CD4-positive, CD25-positive, alpha-beta regulatory T cell (primary cell): ENCODE measurements at regions not wholly inside any gene's neighbourhood (a gene's known extent, or its start where the extent isn't known, plus 50 kb on each side); places are given as distances from the start of the nearest gene placed in this dataset.

Source experiments
- ATAC-seq, 2 donors: fragments of 150-1000 bp; cut with Tn5 transposase; one replicate each; pipeline ENCODE4 v1.10.0; 2021; ENCODE audit warnings: low read depth in 2 of 2, moderate number of reproducible peaks in 2 of 2, moderate library complexity in 1 of 2
- DNase-seq, 3 donors: peaks; one replicate each; pipeline versions ENCODE4 v3.0.0 to v3.0.0-alpha.2; 2012 to 2022; ENCODE audit warnings: mixed read lengths in 1 of 3
- H3K27ac ChIP-seq: one replicate; pipeline ENCODE4 v1.7.0; 2013; ENCODE audit warnings: mild to moderate bottlenecking, low read length; ENCODE audit not compliant: insufficient read depth, poor library complexity, severe bottlenecking
- H3K27me3 ChIP-seq: one replicate; pipeline ENCODE4 v1.7.0; 2013; ENCODE audit warnings: low read length; ENCODE audit not compliant: control insufficient read depth, insufficient read depth
- H3K36me3 ChIP-seq: one replicate; pipeline ENCODE4 v1.7.0; 2013; ENCODE audit warnings: mild to moderate bottlenecking, low read length, moderate library complexity; ENCODE audit not compliant: control insufficient read depth, insufficient read depth
- H3K4me1 ChIP-seq: 2 replicates; pipeline ENCODE4 v1.7.0; 2013; ENCODE audit warnings: mild to moderate bottlenecking, low read length; ENCODE audit not compliant: insufficient read depth, control insufficient read depth, poor library complexity, severe bottlenecking
- H3K4me3 ChIP-seq: one replicate; pipeline ENCODE4 v1.7.0; 2013; ENCODE audit warnings: low read depth, mild to moderate bottlenecking, low read length, moderate library complexity
- H3K9me3 ChIP-seq, 2 experiments: 1 replicate in 1 of 2; 2 replicates in 1 of 2; pipeline ENCODE4 v1.7.0; 2013; ENCODE audit warnings: low read length in 2 of 2, mild to moderate bottlenecking in 1 of 2, moderate library complexity in 1 of 2; ENCODE audit not compliant: control insufficient read depth in 2 of 2
- H3K27ac Mint-ChIP-seq, 3 donors: one replicate each; pipeline ENCODE4 v1.8.0; 2020 to 2022; ENCODE audit warnings: mild to moderate bottlenecking in 3 of 3, mixed read lengths in 3 of 3, moderate library complexity in 2 of 3
- H3K27me3 Mint-ChIP-seq: one replicate; pipeline ENCODE4 v1.8.0; 2022; ENCODE audit warnings: mild to moderate bottlenecking, mixed read lengths
- H3K36me3 Mint-ChIP-seq: one replicate; pipeline ENCODE4 v1.8.0; 2020; ENCODE audit warnings: mixed read lengths
- H3K4me1 Mint-ChIP-seq, 4 donors: one replicate each; pipeline ENCODE4 v1.8.0; 2020 to 2022; ENCODE audit warnings: mixed read lengths in 4 of 4, mild to moderate bottlenecking in 1 of 4
- H3K4me3 Mint-ChIP-seq, 4 donors: one replicate each; pipeline ENCODE4 v1.8.0; 2020 to 2022; ENCODE audit warnings: mild to moderate bottlenecking in 4 of 4, mixed read lengths in 4 of 4, moderate library complexity in 3 of 4
- H3K9me3 Mint-ChIP-seq, 7 donors: one replicate each; pipeline ENCODE4 v1.8.0; 2020 to 2022; ENCODE audit warnings: mixed read lengths in 7 of 7, mild to moderate bottlenecking in 3 of 7, moderate library complexity in 2 of 7

- H3K27ac Mint-ChIP-seq: no peak overlapping the region
- Histone ChIP-seq H3K9me3 (no peaks in the 10 kb centered on the region), H3K27me3 (no peaks in the 10 kb centered on the region), H3K36me3 (no peaks in the 10 kb centered on the region), H3K4me3 (no peak overlapping the region), H3K4me1 (no peaks in the 10 kb centered on the region), H3K27ac (no peak overlapping the region)
- no peak overlapping the region for H3K4me3 Mint-ChIP-seq
- no peaks in the 10 kb centered on the region for H3K27me3 Mint-ChIP-seq
- no peak for DNase-seq
- H3K4me1 Mint-ChIP-seq: no peaks in the 10 kb centered on the region
- H3K36me3 Mint-ChIP-seq: no peaks in the 10 kb centered on the region
- H3K9me3 Mint-ChIP-seq: peaks cover 0 to 9% (median 4%) of the 10 kb centered on the region in 7 donors
- ATAC-seq: no peak
Measured at GRCh38 chr18:41577529-41577928, 377.5 kb upstream of the PIK3C3 start.

- H3K4me1 Mint-ChIP-seq: no peaks in the 10 kb centered on the region
- Histone ChIP-seq H3K27me3 (no peaks in the 10 kb centered on the region), H3K36me3 (no peaks in the 10 kb centered on the region), H3K27ac (no peak overlapping the region), H3K4me1 (no peaks in the 10 kb centered on the region), H3K4me3 (no peak overlapping the region), H3K9me3 (no peaks in the 10 kb centered on the region)
- H3K4me3 Mint-ChIP-seq: no peak overlapping the region
- DNase-seq: no peak
- H3K27ac Mint-ChIP-seq: no peak overlapping the region
- H3K27me3 Mint-ChIP-seq: no peaks in the 10 kb centered on the region
- peaks cover 0 to 6% (median 4%) of the 10 kb centered on the region in 7 donors for H3K9me3 Mint-ChIP-seq
- H3K36me3 Mint-ChIP-seq: no peaks in the 10 kb centered on the region
- ATAC-seq: no peak
Measured at GRCh38 chr18:41576643-41577042, 378.4 kb upstream of the PIK3C3 start.

GRCh38 chr18:41569867-41570266 is 385.2 kb upstream of the PIK3C3 start:
- H3K27me3 Mint-ChIP-seq: no peaks in the 10 kb centered on the region
- H3K4me3 Mint-ChIP-seq: no peak overlapping the region
- Histone ChIP-seq H3K4me1 (no peaks in the 10 kb centered on the region), H3K36me3 (no peaks in the 10 kb centered on the region), H3K9me3 (no peaks in the 10 kb centered on the region), H3K27ac (no peak overlapping the region), H3K27me3 (no peaks in the 10 kb centered on the region), H3K4me3 (no peak overlapping the region)
- DNase-seq (no peak), ATAC-seq (no peak)
- H3K27ac Mint-ChIP-seq: no peak overlapping the region
- no peaks in the 10 kb centered on the region for H3K36me3 Mint-ChIP-seq
- no peaks in the 10 kb centered on the region for H3K4me1 Mint-ChIP-seq
- H3K9me3 Mint-ChIP-seq: peaks cover 0 to 7% (median 1%) of the 10 kb centered on the region in 7 donors

- H3K9me3 Mint-ChIP-seq: peaks cover 0 to 6% (median 4%) of the 10 kb centered on the region in 7 donors
- ATAC-seq (no peak), DNase-seq (no peak)
- H3K27me3 Mint-ChIP-seq: no peaks in the 10 kb centered on the region
- H3K36me3 ChIP-seq: no peaks in the 10 kb centered on the region
- H3K4me3 ChIP-seq: no peak overlapping the region
- no peaks in the 10 kb centered on the region for H3K36me3 Mint-ChIP-seq
- no peak overlapping the region for H3K27ac ChIP-seq
- H3K27me3 ChIP-seq: no peaks in the 10 kb centered on the region
- H3K27ac Mint-ChIP-seq: no peak overlapping the region
- H3K4me1 ChIP-seq: no peaks in the 10 kb centered on the region
- no peaks in the 10 kb centered on the region for H3K4me1 Mint-ChIP-seq
- H3K9me3 ChIP-seq: no peaks in the 10 kb centered on the region
- no peak overlapping the region for H3K4me3 Mint-ChIP-seq
Measured at GRCh38 chr18:41561961-41562360, 393.1 kb upstream of the PIK3C3 start.

- no peak overlapping the region for H3K4me3 ChIP-seq
- ATAC-seq (no peak), DNase-seq (no peak)
- peaks cover 4 to 8% (median 6%) of the 10 kb centered on the region in 7 donors for H3K9me3 Mint-ChIP-seq
- no peaks in the 10 kb centered on the region for H3K36me3 Mint-ChIP-seq
- H3K27ac ChIP-seq: no peak overlapping the region
- no peaks in the 10 kb centered on the region for H3K4me1 Mint-ChIP-seq
- H3K9me3 ChIP-seq: no peaks in the 10 kb centered on the region
- no peaks in the 10 kb centered on the region for H3K27me3 ChIP-seq
- H3K4me1 ChIP-seq: no peaks in the 10 kb centered on the region
- H3K36me3 ChIP-seq: no peaks in the 10 kb centered on the region
- H3K27me3 Mint-ChIP-seq: no peaks in the 10 kb centered on the region
- H3K4me3 Mint-ChIP-seq: no peak overlapping the region
- H3K27ac Mint-ChIP-seq: no peak overlapping the region
Measured at GRCh38 chr18:41558715-41559114, 396.3 kb upstream of the PIK3C3 start.

GRCh38 chr18:41553716-41554115 is 401.3 kb upstream of the PIK3C3 start:
- ATAC-seq (no peak), DNase-seq (no peak)
- Mint-ChIP-seq H3K27me3 (no peaks in the 10 kb centered on the region), H3K27ac (no peak overlapping the region), H3K9me3 (peaks cover 3 to 9% (median 7%) of the 10 kb centered on the region in 7 donors), H3K4me3 (no peak overlapping the region), H3K36me3 (no peaks in the 10 kb centered on the region), H3K4me1 (no peaks in the 10 kb centered on the region)
- H3K27ac ChIP-seq: no peak overlapping the region
- no peaks in the 10 kb centered on the region for H3K27me3 ChIP-seq
- H3K36me3 ChIP-seq: no peaks in the 10 kb centered on the region
- no peaks in the 10 kb centered on the region for H3K4me1 ChIP-seq
- H3K4me3 ChIP-seq: no peak overlapping the region
- no peaks in the 10 kb centered on the region for H3K9me3 ChIP-seq

GRCh38 chr18:41548521-41549260 is 406.3 kb upstream of the PIK3C3 start:
- H3K27me3 Mint-ChIP-seq: no peaks in the 10 kb centered on the region
- no peak for ATAC-seq
- Histone ChIP-seq H3K27ac (no peak overlapping the region), H3K36me3 (no peaks in the 10 kb centered on the region), H3K4me3 (no peak overlapping the region), H3K9me3 (no peaks in the 10 kb centered on the region), H3K27me3 (no peaks in the 10 kb centered on the region), H3K4me1 (no peaks in the 10 kb centered on the region)
- no peak overlapping the region for H3K27ac Mint-ChIP-seq
- no peak overlapping the region for H3K4me3 Mint-ChIP-seq
- peaks cover 0 to 10% (median 5%) of the 10 kb centered on the region in 7 donors for H3K9me3 Mint-ChIP-seq
- H3K4me1 Mint-ChIP-seq: no peaks in the 10 kb centered on the region
- no peak for DNase-seq
- H3K36me3 Mint-ChIP-seq: no peaks in the 10 kb centered on the region
